Stimulated activated CD8-positive, alpha-beta memory T cell treated with anti-CD3 and anti-CD28 coated beads, Interleukin-15, amount 100 ng/mL, for 4 hours (primary cell): ENCODE measurements at regions not wholly inside any gene's neighbourhood (a gene's known extent, or its start where the extent isn't known, plus 50 kb on each side); places are given as distances from the start of the nearest gene placed in this dataset.

ENCODE experiments used
- DNase-seq, 2 donors: peaks; one replicate each; pipeline ENCODE4 v3.0.0-alpha.2; 2020; ENCODE audit warnings: low read depth in 2 of 2

- no peak for DNase-seq
These were observed 326.3 kb downstream of the OSTF1 start for GRCh38 chr9:75414371-75415160.

DNA sequence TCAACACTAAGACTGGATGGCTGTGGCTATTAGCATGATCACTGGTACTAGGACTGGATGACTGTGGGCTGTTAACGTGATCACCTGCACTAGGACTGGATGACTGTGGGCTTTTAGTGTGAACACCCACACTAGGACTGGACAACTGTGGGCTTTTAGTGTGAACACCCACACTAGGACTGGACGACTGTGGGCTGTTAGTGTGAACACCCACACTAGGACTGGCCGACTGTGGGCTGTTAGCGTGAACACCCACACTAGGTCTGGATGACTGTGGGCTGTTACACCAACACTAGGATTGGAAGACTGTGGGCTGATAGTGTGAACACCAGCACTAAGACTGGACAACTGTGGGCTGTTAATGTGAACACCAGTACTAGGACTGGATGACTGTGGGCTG is 329.2 kb downstream of the OSTF1 start:
- no peak for DNase-seq

DNA sequence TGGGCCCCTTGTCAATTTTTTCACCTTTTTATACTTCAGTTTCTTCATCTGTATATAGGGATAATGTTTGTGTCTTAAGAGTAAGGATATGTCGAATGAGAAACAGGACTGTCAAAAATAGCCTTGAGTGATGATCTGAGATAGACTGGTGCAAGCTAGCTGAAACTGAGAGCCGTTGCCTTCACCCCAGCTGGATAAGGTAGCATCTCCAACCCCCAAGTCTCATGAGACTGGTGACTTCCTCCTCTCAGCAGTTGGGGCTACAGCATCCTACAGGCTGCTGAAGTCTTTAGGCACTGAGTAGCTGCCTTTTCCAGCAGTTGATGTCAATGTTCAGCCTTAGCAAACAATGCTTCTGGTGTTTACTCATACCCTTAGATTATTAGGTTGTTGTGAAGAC is 330.2 kb downstream of the OSTF1 start:
- DNase-seq, result no peak

DNA sequence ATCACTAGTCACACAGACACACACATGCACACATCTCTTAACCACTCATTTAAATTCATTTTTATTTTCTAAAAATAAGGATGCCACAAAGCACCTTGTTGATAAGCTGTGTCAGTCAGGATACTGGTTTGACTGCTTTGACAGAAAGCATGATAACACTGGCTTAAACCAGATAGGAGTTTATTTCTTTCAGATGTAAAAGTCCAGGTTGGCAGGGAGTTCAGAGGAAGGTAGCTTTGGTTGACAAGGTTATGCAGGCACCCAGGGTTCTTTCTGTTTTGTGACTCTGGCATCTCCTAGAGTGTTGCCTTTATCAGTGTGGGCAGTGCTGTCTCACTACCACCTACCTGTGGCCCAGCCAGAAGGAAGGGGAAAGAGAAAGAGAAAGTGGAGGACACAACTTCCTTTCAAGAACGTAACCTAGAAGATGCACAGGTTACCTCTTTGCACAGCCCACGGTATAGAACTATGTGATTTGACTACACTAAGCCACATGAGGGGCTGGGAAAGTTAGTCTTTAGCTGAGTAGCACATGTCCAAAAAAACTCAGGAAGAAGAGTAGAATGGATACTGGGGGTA is 334.7 kb downstream of the OSTF1 start:
- DNase-seq, result no peak

GRCh38 chr9:75429531-75430475 is 341.5 kb downstream of the OSTF1 start:
- no peak for DNase-seq

DNA sequence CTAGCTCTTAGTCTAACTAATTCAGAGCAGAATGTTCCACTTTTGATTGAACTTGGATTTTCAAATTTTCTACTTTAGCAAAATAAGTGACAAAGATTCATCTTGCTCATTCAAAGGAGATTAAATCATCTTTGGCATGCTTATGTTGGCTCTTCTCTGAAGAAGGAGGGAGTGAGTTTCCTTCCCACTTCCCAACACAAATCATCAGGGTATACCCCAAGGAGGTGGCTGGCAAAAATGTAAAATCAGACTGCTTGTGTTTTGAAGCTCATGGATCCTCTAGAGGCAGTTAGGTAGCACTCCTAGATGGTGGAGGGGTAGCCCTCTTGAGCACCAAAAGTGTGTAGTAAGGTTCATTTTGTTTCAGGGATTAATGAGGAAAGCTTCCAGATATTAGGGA is 343.1 kb downstream of the OSTF1 start:
- DNase-seq, result no peak

DNA sequence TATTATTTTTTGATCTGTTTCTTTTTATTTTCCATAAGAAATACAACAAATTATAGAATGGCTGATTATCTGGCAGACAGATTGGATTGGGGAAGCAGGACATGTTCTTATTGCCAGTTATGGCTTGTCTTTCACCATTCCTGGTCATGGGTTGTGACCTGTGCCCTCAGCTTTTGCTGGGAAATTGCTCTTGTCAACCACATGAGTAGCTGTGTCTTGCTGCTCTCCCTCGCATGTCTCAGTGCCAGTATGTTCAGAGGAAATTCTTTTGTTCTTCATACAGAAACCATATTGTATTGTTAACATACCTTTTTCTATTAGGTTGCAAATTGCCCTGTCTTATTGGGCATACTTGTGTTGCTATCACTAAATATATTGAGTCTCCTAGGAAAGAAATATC is 344.1 kb downstream of the OSTF1 start:
- no peak for DNase-seq

DNA sequence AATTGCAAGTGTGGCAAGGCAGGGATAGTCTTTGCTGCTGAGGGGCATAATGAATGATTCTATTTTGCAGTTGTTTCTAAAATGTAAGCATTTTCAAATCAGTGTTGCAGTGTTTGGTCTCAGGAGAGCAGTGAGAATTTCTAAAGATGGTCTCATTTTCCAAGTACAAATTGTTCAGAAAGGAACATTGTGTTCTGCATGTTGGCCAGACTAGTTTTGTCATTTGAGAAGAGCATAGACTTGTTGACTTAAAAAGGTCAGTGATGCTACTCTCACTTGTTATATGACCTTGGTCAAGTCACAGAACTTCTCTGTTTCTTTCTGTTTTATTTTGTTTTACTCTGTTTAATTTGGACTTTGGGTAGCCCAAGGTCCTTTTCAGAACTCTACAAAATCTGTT is 344.6 kb downstream of the OSTF1 start:
- no peak for DNase-seq

DNA sequence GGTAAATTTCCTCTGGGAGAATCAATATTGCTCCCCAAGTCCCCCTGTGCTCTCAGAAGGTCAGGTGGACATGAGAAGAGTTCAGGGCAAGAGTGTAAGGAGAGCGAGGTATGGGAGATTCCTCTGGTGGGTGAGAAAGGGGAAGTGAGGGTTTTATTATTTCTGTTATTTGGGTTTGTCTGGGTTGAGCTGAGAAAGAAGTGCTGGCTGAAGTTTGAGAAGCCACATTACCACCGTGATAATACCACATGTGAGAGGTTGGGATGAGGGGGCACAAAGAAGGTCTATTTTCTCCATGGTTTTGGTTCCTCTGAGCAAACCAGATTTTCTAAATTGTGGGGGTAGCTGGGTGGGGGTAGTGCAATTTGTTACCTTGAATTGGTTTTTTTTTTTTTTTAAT is 350.4 kb downstream of the OSTF1 start:
- no peak for DNase-seq

DNA sequence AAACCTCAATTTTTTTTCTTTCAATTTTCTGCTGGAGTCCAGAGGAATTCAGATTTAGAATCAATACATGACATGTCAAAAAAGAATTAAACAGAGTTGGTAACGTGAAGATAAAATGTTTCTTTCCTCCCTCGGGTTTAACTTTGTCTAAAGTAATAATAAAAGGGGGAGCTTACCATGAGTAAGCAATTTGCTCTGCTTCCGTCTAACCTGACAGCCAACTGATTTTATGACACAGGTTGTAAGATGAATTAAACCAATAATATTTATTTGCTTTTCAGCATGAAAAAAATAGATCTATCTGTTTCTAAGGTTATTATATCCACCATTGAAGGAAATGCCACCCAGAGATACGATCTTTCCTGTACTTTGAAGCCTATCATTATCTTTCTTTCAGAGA is 352.6 kb downstream of the OSTF1 start:
- DNase-seq, result no peak

GRCh38 chr9:75445144-75445543 is 356.8 kb downstream of the OSTF1 start:
- no peak for DNase-seq

GRCh38 chr9:75447281-75447680 is 359.0 kb downstream of the OSTF1 start:
- no peak for DNase-seq

DNA sequence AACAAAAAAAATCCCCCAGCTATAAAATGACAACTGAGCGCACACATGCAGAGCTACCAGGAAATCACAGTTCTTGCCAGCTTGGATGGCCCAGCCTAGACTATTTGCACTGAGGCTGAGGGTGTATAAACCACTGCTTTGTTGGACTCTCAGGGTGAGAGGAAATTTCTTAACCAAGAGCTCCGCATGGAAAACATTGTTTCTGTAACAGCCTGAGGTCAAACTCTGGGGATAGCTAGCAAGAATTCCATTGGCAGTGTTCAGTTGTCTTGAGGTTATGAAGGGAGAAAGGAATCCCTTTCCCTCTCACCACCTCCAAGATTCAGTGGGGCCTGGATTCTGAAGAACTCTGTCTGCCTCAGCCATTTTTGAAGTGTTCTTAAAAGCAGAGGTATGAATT is 360.0 kb downstream of the OSTF1 start:
- no peak for DNase-seq

GRCh38 chr9:75448955-75449354 is 360.6 kb downstream of the OSTF1 start:
- no peak for DNase-seq

- no peak for DNase-seq
These were observed 362.7 kb downstream of the OSTF1 start for GRCh38 chr9:75451045-75451444.

GRCh38 chr9:75451505-75451904 is 363.2 kb downstream of the OSTF1 start:
- DNase-seq, result no peak

DNA sequence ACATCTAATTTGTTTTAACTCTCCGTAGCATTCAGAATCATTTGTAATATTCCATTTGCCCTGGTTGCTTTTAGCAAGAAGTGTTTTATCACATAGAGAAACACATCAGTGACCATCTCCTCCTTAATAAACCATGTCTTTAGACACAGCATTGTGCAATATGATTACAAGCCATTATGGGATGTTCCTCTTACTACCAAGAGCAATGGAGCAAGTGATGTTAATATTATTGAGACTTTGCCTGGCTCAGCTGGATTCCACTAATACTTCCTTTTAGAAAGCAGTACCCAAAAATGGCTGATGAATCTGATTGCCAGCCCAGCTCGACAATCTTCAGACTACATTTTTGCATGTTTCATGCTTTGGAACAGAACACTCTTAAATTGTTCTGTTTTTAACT is 364.2 kb downstream of the OSTF1 start:
- DNase-seq, result no peak

DNA sequence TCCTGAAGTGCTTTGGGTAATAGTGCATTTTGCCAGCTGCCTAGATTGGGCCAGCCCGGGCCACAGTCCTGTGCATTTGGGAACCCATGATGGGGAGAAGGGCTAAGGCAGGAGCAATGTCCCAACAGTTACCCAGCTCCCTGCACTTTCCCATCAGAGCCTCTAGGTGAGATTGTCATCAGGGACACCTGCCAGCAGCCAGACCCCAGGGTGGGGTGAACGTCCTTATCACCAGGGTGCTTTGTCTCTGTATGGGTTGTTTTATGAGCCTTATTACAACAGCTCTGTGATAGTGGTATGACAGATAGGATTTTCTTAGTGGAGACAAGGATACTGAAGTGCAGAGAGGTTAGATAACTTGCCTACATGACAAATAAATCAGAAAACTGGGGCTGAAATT is 365.7 kb downstream of the OSTF1 start:
- DNase-seq, result no peak

GRCh38 chr9:75454891-75455290 is 366.6 kb downstream of the OSTF1 start:
- DNase-seq, result no peak

DNA sequence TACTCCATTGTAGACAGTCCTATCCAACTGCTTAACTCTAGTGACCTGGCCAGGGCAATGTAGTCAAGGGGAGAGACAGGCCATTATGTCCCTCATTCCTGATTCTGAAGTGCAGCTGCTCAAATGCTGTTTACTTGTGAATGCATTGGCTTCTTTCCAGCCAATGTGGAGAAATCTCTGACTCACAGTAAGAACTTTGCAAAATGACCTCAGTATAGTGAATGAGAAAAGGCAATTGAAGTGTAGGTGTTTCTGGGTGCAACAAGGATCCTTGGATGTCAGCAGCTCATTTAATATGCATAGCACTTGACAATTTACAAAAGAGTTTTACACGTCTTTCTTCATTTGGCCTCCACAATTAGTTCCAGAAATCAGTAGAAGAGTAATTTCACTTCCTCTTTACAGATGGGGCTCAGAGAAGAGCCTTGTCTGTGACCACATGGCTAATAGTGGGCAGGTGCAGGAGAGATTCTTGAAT is 367.2 kb downstream of the OSTF1 start:
- DNase-seq, result no peak

DNA sequence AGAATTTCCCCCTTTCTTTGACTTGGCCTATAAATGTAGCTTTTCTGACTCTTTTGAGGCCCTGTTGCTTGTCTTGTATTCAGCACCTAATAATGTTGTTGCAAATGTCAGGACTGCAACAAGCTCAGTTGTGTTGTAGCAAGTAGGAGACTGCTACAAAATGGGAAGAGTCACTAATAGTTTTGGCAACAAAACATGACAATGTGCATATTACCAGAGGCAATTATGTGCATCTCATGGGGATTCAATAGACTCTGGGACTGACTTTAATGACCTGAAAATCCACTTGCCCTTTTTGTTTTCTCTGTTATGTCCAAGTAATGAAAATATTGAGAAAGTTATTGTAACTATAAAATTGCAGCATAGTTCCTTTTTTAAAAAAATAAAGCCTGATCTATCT is 368.4 kb downstream of the OSTF1 start:
- DNase-seq, result no peak

GRCh38 chr9:75457474-75458011 is 369.2 kb downstream of the OSTF1 start:
- no peak for DNase-seq
